Osteoblast (primary cell): ENCODE measurements at regions not wholly inside any gene's neighbourhood (a gene's known extent, or its start where the extent isn't known, plus 50 kb on each side); places are given as distances from the start of the nearest gene placed in this dataset.

ENCODE experiments used
- DNase-seq: peaks from one replicate; pipeline ENCODE4 v3.0.0; 2011; ENCODE audit warnings: low spot score, mixed read lengths; ENCODE audit not compliant: insufficient read length; ENCODE audit errors: missing footprints
- H2AFZ ChIP-seq: 2 replicates; pipeline ENCODE4 v1.6.0; 2011; ENCODE audit warnings: mild to moderate bottlenecking, low read length
- H3K27ac ChIP-seq: 2 replicates; pipeline ENCODE4 v1.5.1; 2011; ENCODE audit warnings: mild to moderate bottlenecking, low read depth, low read length, moderate library complexity
- H3K27me3 ChIP-seq: 2 replicates; pipeline ENCODE4 v1.6.0; 2012; ENCODE audit warnings: mild to moderate bottlenecking, control low read depth, inconsistent platforms, low read length, moderate library complexity; ENCODE audit not compliant: insufficient read depth
- H3K36me3 ChIP-seq: 2 replicates; pipeline ENCODE4 v1.5.1; 2011; ENCODE audit warnings: mild to moderate bottlenecking, low read length, control low read depth, moderate library complexity; ENCODE audit not compliant: insufficient read depth
- H3K4me1 ChIP-seq: 2 replicates; pipeline ENCODE4 v1.5.1; 2011; ENCODE audit warnings: mild to moderate bottlenecking, low read length, control low read depth, moderate library complexity; ENCODE audit not compliant: insufficient read depth
- H3K4me2 ChIP-seq: 2 replicates; pipeline ENCODE4 v1.6.0; 2011; ENCODE audit warnings: mild to moderate bottlenecking, low read length; ENCODE audit not compliant: insufficient read depth
- H3K4me3 ChIP-seq: fragments of 200-600 bp; sonication (generic); 3 replicates; pipeline ENCODE4 v1.5.1; 2012; ENCODE audit warnings: mild to moderate bottlenecking, low read length, inconsistent platforms; ENCODE audit not compliant: insufficient read depth
- H3K79me2 ChIP-seq: 2 replicates; pipeline ENCODE4 v1.6.0; 2012; ENCODE audit warnings: mild to moderate bottlenecking, low read length, control low read depth, inconsistent platforms; ENCODE audit not compliant: insufficient read depth
- H3K9me3 ChIP-seq: 2 replicates; pipeline ENCODE4 v1.5.1; 2011; ENCODE audit warnings: low read depth, low read length, control low read depth
- H4K20me1 ChIP-seq: 2 replicates; pipeline ENCODE4 v1.6.0; 2012; ENCODE audit warnings: mild to moderate bottlenecking, low read length, control low read depth; ENCODE audit not compliant: insufficient read depth
- CTCF ChIP-seq: IDR thresholded peaks from 2 replicates; pipeline ENCODE4 v1.5.1; 2011; ENCODE audit warnings: mild to moderate bottlenecking, low read depth, low read length, moderate library complexity; ENCODE audit errors: extremely low read depth

- no peak overlapping the region for H2AFZ ChIP-seq
- H3K9me3 ChIP-seq: no peaks in the 10 kb centered on the region
- H3K4me1 ChIP-seq: no peaks in the 10 kb centered on the region
- no peaks in the 10 kb centered on the region for H3K79me2 ChIP-seq
- no peak for TF ChIP-seq CTCF
- no peaks in the 10 kb centered on the region for H3K27me3 ChIP-seq
- no peaks in the 10 kb centered on the region for H4K20me1 ChIP-seq
- H3K4me3 ChIP-seq: no peak overlapping the region
- H3K4me2 ChIP-seq: no peak overlapping the region
- no peak for DNase-seq
- H3K27ac ChIP-seq: no peak overlapping the region
- H3K36me3 ChIP-seq: no peaks in the 10 kb centered on the region
These were observed 71.6 kb downstream of the ADRA2A start for GRCh38 chr10:111148440-111148839.

GRCh38 chr10:111150691-111151090, 73.9 kb downstream of the ADRA2A start:
- Histone ChIP-seq H2AFZ (no peak overlapping the region), H3K4me3 (no peak overlapping the region), H3K27ac (no peak overlapping the region), H3K27me3 (no peaks in the 10 kb centered on the region), H3K9me3 (no peaks in the 10 kb centered on the region), H3K79me2 (no peaks in the 10 kb centered on the region), H4K20me1 (no peaks in the 10 kb centered on the region), H3K4me1 (no peaks in the 10 kb centered on the region), H3K36me3 (no peaks in the 10 kb centered on the region), H3K4me2 (no peak overlapping the region)
- TF ChIP-seq CTCF: no peak
- no peak for DNase-seq

GRCh38 chr10:111151595-111152307, 74.9 kb downstream of the ADRA2A start:
- Histone ChIP-seq H3K27me3 (no peaks in the 10 kb centered on the region), H2AFZ (no peak overlapping the region), H3K27ac (no peak overlapping the region), H3K9me3 (no peaks in the 10 kb centered on the region), H4K20me1 (no peaks in the 10 kb centered on the region), H3K4me1 (no peaks in the 10 kb centered on the region), H3K79me2 (no peaks in the 10 kb centered on the region), H3K4me2 (no peak overlapping the region), H3K36me3 (no peaks in the 10 kb centered on the region), H3K4me3 (no peak overlapping the region)
- no peak for TF ChIP-seq CTCF
- DNase-seq: no peak

- Histone ChIP-seq H3K36me3 (no peaks in the 10 kb centered on the region), H3K9me3 (no peaks in the 10 kb centered on the region), H3K79me2 (no peaks in the 10 kb centered on the region), H4K20me1 (no peaks in the 10 kb centered on the region), H3K27ac (no peak overlapping the region), H3K4me1 (no peaks in the 10 kb centered on the region), H3K27me3 (no peaks in the 10 kb centered on the region), H2AFZ (no peak overlapping the region), H3K4me2 (no peak overlapping the region), H3K4me3 (no peak overlapping the region)
- TF ChIP-seq CTCF: no peak
- no peak for DNase-seq
These were observed 79.9 kb downstream of the ADRA2A start for GRCh38 chr10:111156754-111157153.
